Right atrium auricular region (tissue), 2 donors: ENCODE measurements at regions not wholly inside any gene's neighbourhood (a gene's known extent, or its start where the extent isn't known, plus 50 kb on each side); places are given as distances from the start of the nearest gene placed in this dataset.

Experiments
- DNase-seq: peaks from one replicate; pipeline ENCODE4 v3.0.0-alpha.2; 2019; ENCODE audit warnings: low spot score
- H3K27ac ChIP-seq, 2 donors: fragments of 200-600 bp; sonication (generic); 1 replicate in 1 of 2; 2 replicates in 1 of 2; pipeline ENCODE4 v1.5.1; 2016 to 2019
- H3K27me3 ChIP-seq, 2 donors: fragments of 200-600 bp; sonication (generic); one replicate each; pipeline versions ENCODE4 v1.5.1 to v1.6.0; 2017 to 2019
- H3K36me3 ChIP-seq: fragments of 200-600 bp; sonication (generic); one replicate; pipeline ENCODE4 v1.5.1; 2016
- H3K4me1 ChIP-seq, 2 donors: fragments of 200-600 bp; sonication (generic); one replicate each; pipeline versions ENCODE4 v1.5.1 to v1.6.0; 2017 to 2019
- H3K4me3 ChIP-seq, 2 donors: fragments of 200-600 bp; sonication (generic); 1 replicate in 1 of 2; 2 replicates in 1 of 2; pipeline ENCODE4 v1.5.1; 2017 to 2019; ENCODE audit warnings: mild to moderate bottlenecking in 1 of 2, moderate library complexity in 1 of 2
- H3K9me3 ChIP-seq, 2 donors: fragments of 200-600 bp; sonication (generic); one replicate each; pipeline ENCODE4 v1.5.1; 2019
- CTCF ChIP-seq, 2 donors: fragments of 200-600 bp; sonication (generic); IDR thresholded peaks; one replicate each; pipeline ENCODE4 v1.5.1; 2019; ENCODE audit warnings: antibody characterized with exemption in 2 of 2

GRCh38 chr19:31629579-31630363, 280.5 kb upstream of the TSHZ3 start:
- H3K4me3 ChIP-seq, result no peak overlapping the region
- no peak overlapping the region for H3K27ac ChIP-seq
- no peaks in the 10 kb centered on the region for H3K9me3 ChIP-seq
- H3K36me3 ChIP-seq, result no peaks in the 10 kb centered on the region
- TF ChIP-seq CTCF (IDR thresholded peaks at IDR 0.05), result no peak
- DNase-seq, result no peak
- no peaks in the 10 kb centered on the region for H3K27me3 ChIP-seq
- H3K4me1 ChIP-seq, result no peaks in the 10 kb centered on the region

- H3K27me3 ChIP-seq, result no peaks in the 10 kb centered on the region
- no peak for TF ChIP-seq CTCF (IDR thresholded peaks at IDR 0.05)
- DNase-seq, result no peak
- no peaks in the 10 kb centered on the region for H3K4me1 ChIP-seq
- H3K9me3 ChIP-seq, result no peaks in the 10 kb centered on the region
- no peak overlapping the region for H3K27ac ChIP-seq
- H3K36me3 ChIP-seq, result no peaks in the 10 kb centered on the region
- no peak overlapping the region for H3K4me3 ChIP-seq
Measured at GRCh38 chr19:31633014-31633413, 283.8 kb upstream of the TSHZ3 start.

- no peak for TF ChIP-seq CTCF (IDR thresholded peaks at IDR 0.05)
- no peak for DNase-seq
- Histone ChIP-seq H3K4me1 (no peaks in the 10 kb centered on the region), H3K36me3 (no peaks in the 10 kb centered on the region), H3K4me3 (no peak overlapping the region), H3K9me3 (no peaks in the 10 kb centered on the region), H3K27ac (no peak overlapping the region), H3K27me3 (no peaks in the 10 kb centered on the region)
Measured at GRCh38 chr19:31639306-31639705, 290.1 kb upstream of the TSHZ3 start.

GRCh38 chr19:31641591-31641990, 292.4 kb upstream of the TSHZ3 start:
- H3K27me3 ChIP-seq, result no peaks in the 10 kb centered on the region
- H3K36me3 ChIP-seq, result no peaks in the 10 kb centered on the region
- no peak for TF ChIP-seq CTCF (IDR thresholded peaks at IDR 0.05)
- H3K4me1 ChIP-seq, result no peaks in the 10 kb centered on the region
- DNase-seq, result no peak
- H3K4me3 ChIP-seq, result no peak overlapping the region
- H3K9me3 ChIP-seq, result peaks cover 0 to 5% of the 10 kb centered on the region in 2 donors
- H3K27ac ChIP-seq, result no peak overlapping the region

- no peak for DNase-seq
- no peak overlapping the region for H3K27ac ChIP-seq
- H3K4me3 ChIP-seq, result no peak overlapping the region
- H3K27me3 ChIP-seq, result no peaks in the 10 kb centered on the region
- no peaks in the 10 kb centered on the region for H3K36me3 ChIP-seq
- peaks cover 0 to 5% of the 10 kb centered on the region in 2 donors for H3K9me3 ChIP-seq
- no peaks in the 10 kb centered on the region for H3K4me1 ChIP-seq
- TF ChIP-seq CTCF (IDR thresholded peaks at IDR 0.05), result no peak
Measured at GRCh38 chr19:31648347-31648746, 299.1 kb upstream of the TSHZ3 start.

GRCh38 chr19:31656507-31656906, 307.3 kb upstream of the TSHZ3 start:
- no peak for TF ChIP-seq CTCF (IDR thresholded peaks at IDR 0.05)
- Histone ChIP-seq H3K4me1 (no peaks in the 10 kb centered on the region), H3K36me3 (no peaks in the 10 kb centered on the region), H3K4me3 (no peak overlapping the region), H3K27ac (no peak overlapping the region), H3K27me3 (no peaks in the 10 kb centered on the region), H3K9me3 (no peaks in the 10 kb centered on the region)
- no peak for DNase-seq
